GM23248 (cell line): ENCODE measurements at regions not wholly inside any gene's neighbourhood (a gene's known extent, or its start where the extent isn't known, plus 50 kb on each side); places are given as distances from the start of the nearest gene placed in this dataset.

Experiments used
- DNase-seq: peaks from one replicate; pipeline ENCODE4 v3.0.0-alpha.2; 2015
- H2AFZ ChIP-seq: fragments of 200-600 bp; sonication (generic); 2 replicates; pipeline ENCODE4 v1.6.1; 2016; ENCODE audit warnings: antibody characterized with exemption
- H3F3A ChIP-seq: fragments of 200-600 bp; sonication (generic); 2 replicates; pipeline ENCODE4 v1.6.1; 2016; ENCODE audit warnings: mild to moderate bottlenecking, antibody characterized with exemption, mixed run types; ENCODE audit not compliant: insufficient read depth
- H3K27ac ChIP-seq: fragments of 200-600 bp; sonication (generic); 2 replicates; pipeline ENCODE4 v1.5.1; 2016; ENCODE audit warnings: mild to moderate bottlenecking
- H3K27me3 ChIP-seq: fragments of 200-600 bp; sonication (generic); replicated peaks from 2 replicates; pipeline ENCODE4 v1.6.1; 2016; ENCODE audit warnings: mild to moderate bottlenecking; ENCODE audit not compliant: insufficient read depth
- H3K36me3 ChIP-seq: fragments of 200-600 bp; sonication (generic); 2 replicates; pipeline ENCODE4 v1.6.1; 2016; ENCODE audit warnings: low read depth, mild to moderate bottlenecking
- H3K4me1 ChIP-seq: fragments of 200-600 bp; sonication (generic); 2 replicates; pipeline ENCODE4 v1.6.1; 2016; ENCODE audit warnings: mild to moderate bottlenecking; ENCODE audit not compliant: insufficient read depth
- H3K4me2 ChIP-seq: fragments of 200-600 bp; sonication (generic); one replicate; pipeline ENCODE4 v1.6.1; 2016; ENCODE audit warnings: mild to moderate bottlenecking; ENCODE audit not compliant: unreplicated experiment
- H3K4me3 ChIP-seq: fragments of 200-600 bp; sonication (generic); 2 replicates; pipeline ENCODE4 v1.5.1; 2016; ENCODE audit warnings: mild to moderate bottlenecking
- H3K79me2 ChIP-seq: fragments of 200-600 bp; sonication (generic); 2 replicates; pipeline ENCODE4 v1.6.1; 2016; ENCODE audit warnings: mild to moderate bottlenecking; ENCODE audit not compliant: insufficient read depth
- H3K9ac ChIP-seq: fragments of 200-600 bp; sonication (generic); 2 replicates; pipeline ENCODE4 v1.6.1; 2016; ENCODE audit warnings: mild to moderate bottlenecking
- H3K9me2 ChIP-seq: fragments of 200-600 bp; sonication (generic); 2 replicates; pipeline ENCODE4 v1.6.1; 2016; ENCODE audit warnings: mixed run types, mild to moderate bottlenecking, moderate library complexity; ENCODE audit not compliant: insufficient read depth
- H3K9me3 ChIP-seq: fragments of 200-600 bp; sonication (generic); one replicate; pipeline ENCODE4 v1.6.1; 2017; ENCODE audit warnings: low read depth
- H4K20me1 ChIP-seq: fragments of 200-600 bp; sonication (generic); 2 replicates; pipeline ENCODE4 v1.6.0; 2016; ENCODE audit not compliant: insufficient read depth
- EZH2 ChIP-seq: fragments of 200-600 bp; sonication (generic); IDR thresholded peaks from 2 replicates; pipeline ENCODE4 v1.6.1; 2018; ENCODE audit warnings: antibody characterized with exemption, mild to moderate bottlenecking; ENCODE audit not compliant: insufficient read depth, poor library complexity, severe bottlenecking
- EZH2phosphoT487 ChIP-seq: fragments of 200-600 bp; sonication (generic); IDR thresholded peaks from 2 replicates; pipeline ENCODE4 v1.6.1; 2018; ENCODE audit warnings: antibody characterized with exemption, moderate library complexity, mild to moderate bottlenecking, low read depth; ENCODE audit not compliant: insufficient read depth
- WGBS, 2 experiments: methylation state at CpG; one replicate each; pipeline ENCODE4 v1.1.6; 2015 to 2017; ENCODE audit warnings: low lambda C conversion rate in 2 of 2, low coverage in 1 of 2; ENCODE audit errors: missing lambda C conversion rate in 2 of 2; 5-methylcytosine and 5-hydroxymethylcytosine counted together
- in situ Hi-C: fragments of 300-500 bp; cut with MboI; formaldehyde crosslinking; loops from 2 replicates; pipeline ENCODE4 v1.15.0; 2020

DNA sequence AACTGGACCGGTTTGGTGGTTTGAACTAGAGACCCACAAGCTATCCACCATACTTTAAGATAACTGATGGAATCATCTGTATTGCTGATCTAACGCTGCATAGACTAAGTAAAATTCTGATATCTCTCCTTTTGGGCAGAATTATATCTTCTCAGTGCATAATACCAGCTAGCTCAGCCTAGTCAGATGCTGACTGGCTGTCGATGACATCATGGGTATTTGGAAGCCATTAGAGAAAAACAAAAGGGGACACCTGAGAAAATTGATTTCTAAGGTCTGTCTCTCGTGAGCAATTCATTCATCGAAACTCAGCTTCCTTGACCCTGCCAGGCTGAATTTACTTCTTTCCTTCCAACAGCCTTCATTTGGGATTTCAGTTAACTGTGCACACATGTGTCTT is 263.0 kb upstream of the CCL2 start:
- no peaks in the 10 kb centered on the region for H3K27me3 ChIP-seq
- no peaks in the 10 kb centered on the region for H4K20me1 ChIP-seq
- in situ Hi-C loops: no loop called here
- no peak overlapping the region for H3K9ac ChIP-seq
- no peak for TF ChIP-seq EZH2phosphoT487
- no peak for TF ChIP-seq EZH2
- no peaks in the 10 kb centered on the region for H3K79me2 ChIP-seq
- no peak overlapping the region for H2AFZ ChIP-seq
- no peak overlapping the region for H3K27ac ChIP-seq
- DNase-seq: no peak
- no peak overlapping the region for H3K4me3 ChIP-seq
- no peaks in the 10 kb centered on the region for H3K9me3 ChIP-seq
- 22 to 25% methylated on average over 5 of the region's 5 CpGs for WGBS, 2 experiments
- no peaks in the 10 kb centered on the region for H3K9me2 ChIP-seq
- no peaks in the 10 kb centered on the region for H3K36me3 ChIP-seq
- H3F3A ChIP-seq: no peaks in the 10 kb centered on the region
- no peak overlapping the region for H3K4me2 ChIP-seq
- H3K4me1 ChIP-seq: no peaks in the 10 kb centered on the region

DNA sequence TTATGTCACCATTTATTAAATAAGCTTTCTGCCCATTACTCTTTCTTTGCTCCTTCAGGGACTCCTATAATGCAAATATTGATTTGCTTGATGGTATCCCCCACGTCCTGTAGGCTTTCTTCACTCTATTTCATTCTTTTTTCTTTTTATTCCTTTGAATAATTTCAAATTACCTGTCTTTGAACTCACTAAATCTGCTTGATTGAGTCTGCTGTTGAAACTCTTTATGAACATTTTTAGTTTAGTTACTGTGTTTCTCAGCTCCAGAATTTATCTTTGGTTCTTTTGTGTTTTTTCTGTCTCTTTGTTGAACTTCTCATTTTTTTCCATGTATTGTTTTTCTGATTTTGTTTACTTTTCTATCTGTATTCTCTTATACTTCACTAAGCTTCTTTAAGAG is 254.4 kb upstream of the CCL2 start:
- Histone ChIP-seq H3K9me3 (no peaks in the 10 kb centered on the region), H4K20me1 (no peaks in the 10 kb centered on the region), H3K9ac (no peak overlapping the region), H3K4me3 (no peak overlapping the region), H3K4me1 (no peaks in the 10 kb centered on the region), H3K79me2 (no peaks in the 10 kb centered on the region), H3K36me3 (no peaks in the 10 kb centered on the region), H3K4me2 (no peak overlapping the region), H3K27ac (no peak overlapping the region), H3K9me2 (no peaks in the 10 kb centered on the region), H3F3A (no peaks in the 10 kb centered on the region), H2AFZ (no peak overlapping the region), H3K27me3 (no peaks in the 10 kb centered on the region)
- in situ Hi-C loops: no loop called here
- TF ChIP-seq EZH2phosphoT487: no peak
- no peak for TF ChIP-seq EZH2
- no peak for DNase-seq
- 0% methylated on average over 1 of the region's 1 CpG for WGBS, 2 experiments

DNA sequence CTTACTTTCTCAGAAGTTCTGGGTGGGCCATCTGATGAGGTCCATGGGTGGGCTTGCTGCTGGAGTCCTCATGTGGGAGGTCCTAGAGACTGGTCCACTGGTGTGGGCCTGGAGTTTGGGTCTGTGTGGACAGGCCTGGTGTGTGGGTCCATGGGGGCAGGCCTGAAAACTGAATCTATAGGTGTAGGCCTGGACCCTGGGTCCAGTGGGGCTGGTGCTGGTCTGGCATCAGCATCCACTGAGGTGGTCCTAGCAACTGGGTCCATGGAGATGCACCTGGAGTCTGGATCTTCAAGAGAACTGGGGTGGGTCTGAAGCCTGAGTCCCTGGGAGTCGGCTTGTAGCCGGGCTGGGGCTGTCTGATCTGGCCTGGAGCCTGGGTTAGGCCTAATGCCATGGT is 253.8 kb upstream of the CCL2 start:
- no peak for DNase-seq
- no peaks in the 10 kb centered on the region for H3K9me2 ChIP-seq
- 28 to 32% methylated on average over 2 of the region's 2 CpGs for WGBS, 2 experiments
- in situ Hi-C loops: no loop called here
- no peaks in the 10 kb centered on the region for H4K20me1 ChIP-seq
- no peaks in the 10 kb centered on the region for H3F3A ChIP-seq
- no peaks in the 10 kb centered on the region for H3K27me3 ChIP-seq
- no peak overlapping the region for H3K4me3 ChIP-seq
- H3K27ac ChIP-seq: no peak overlapping the region
- no peaks in the 10 kb centered on the region for H3K9me3 ChIP-seq
- H3K79me2 ChIP-seq: no peaks in the 10 kb centered on the region
- no peaks in the 10 kb centered on the region for H3K36me3 ChIP-seq
- TF ChIP-seq EZH2: no peak
- no peak for TF ChIP-seq EZH2phosphoT487
- no peak overlapping the region for H3K4me2 ChIP-seq
- no peak overlapping the region for H2AFZ ChIP-seq
- no peaks in the 10 kb centered on the region for H3K4me1 ChIP-seq
- H3K9ac ChIP-seq: no peak overlapping the region

DNA sequence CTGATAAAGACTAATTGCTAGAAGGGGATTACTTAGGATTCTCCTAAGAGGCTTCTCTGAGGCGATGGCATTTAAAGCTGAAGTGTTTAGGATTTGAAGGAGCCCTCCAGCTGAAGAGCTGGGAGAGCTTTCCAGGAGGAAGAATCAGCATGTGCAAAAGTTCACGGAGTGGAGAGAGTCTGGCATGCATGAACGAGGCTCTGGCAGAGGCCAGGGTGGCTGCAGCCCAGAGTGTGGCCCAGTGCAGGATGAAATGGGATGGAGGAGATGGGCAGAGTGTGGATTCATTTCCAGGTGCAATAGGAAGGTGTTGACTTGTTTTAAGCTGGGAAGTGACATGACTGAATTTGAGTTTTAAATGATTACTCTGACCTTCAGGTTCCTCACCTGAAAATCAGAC is 249.0 kb upstream of the CCL2 start:
- in situ Hi-C loops: no loop called here
- no peak for DNase-seq
- Histone ChIP-seq H3K4me1 (no peaks in the 10 kb centered on the region), H3K79me2 (no peaks in the 10 kb centered on the region), H3K27ac (no peak overlapping the region), H4K20me1 (no peaks in the 10 kb centered on the region), H3F3A (no peaks in the 10 kb centered on the region), H3K9me2 (no peaks in the 10 kb centered on the region), H3K9me3 (no peaks in the 10 kb centered on the region), H3K4me2 (no peak overlapping the region), H3K9ac (no peak overlapping the region), H3K4me3 (no peak overlapping the region), H2AFZ (no peak overlapping the region), H3K27me3 (no peaks in the 10 kb centered on the region), H3K36me3 (no peaks in the 10 kb centered on the region)
- no peak for TF ChIP-seq EZH2
- no peak for TF ChIP-seq EZH2phosphoT487
- 5 to 8% methylated on average over 3 of the region's 3 CpGs for WGBS, 2 experiments

DNA sequence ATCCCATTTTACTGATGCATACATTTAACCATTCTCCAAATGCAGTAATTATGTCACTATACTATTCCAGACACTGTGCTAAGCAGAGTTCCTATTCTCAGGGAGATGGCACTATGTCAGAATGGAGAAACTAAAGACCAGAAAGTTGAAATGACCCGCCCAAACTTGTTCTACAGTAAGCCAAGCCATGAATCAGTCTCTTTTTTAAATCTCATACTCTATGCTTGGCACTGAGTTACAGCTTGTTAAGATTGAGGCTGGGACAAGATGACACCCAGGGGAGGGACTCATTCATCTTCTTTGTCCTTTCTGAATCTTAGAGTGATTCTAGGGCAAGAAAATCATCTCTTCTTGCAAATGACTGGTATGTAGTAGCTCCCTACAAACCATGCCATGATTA is 247.0 kb upstream of the CCL2 start:
- Histone ChIP-seq H3K4me3 (no peak overlapping the region), H3K9me3 (no peaks in the 10 kb centered on the region), H3K9ac (no peak overlapping the region), H3K36me3 (no peaks in the 10 kb centered on the region), H3K4me1 (no peaks in the 10 kb centered on the region), H4K20me1 (no peaks in the 10 kb centered on the region), H2AFZ (no peak overlapping the region), H3K27ac (no peak overlapping the region), H3K27me3 (no peaks in the 10 kb centered on the region), H3K79me2 (no peaks in the 10 kb centered on the region), H3K9me2 (no peaks in the 10 kb centered on the region), H3F3A (no peaks in the 10 kb centered on the region), H3K4me2 (no peak overlapping the region)
- WGBS, 2 experiments: 0 to 6% methylated on average over 1 of the region's 1 CpG
- in situ Hi-C loops: no loop called here
- no peak for DNase-seq
- TF ChIP-seq EZH2 (no peak), EZH2phosphoT487 (no peak)
